ENCODE measurements at regions not wholly inside any gene's neighbourhood (a gene's known extent, or its start where the extent isn't known, plus 50 kb on each side); places are given as distances from the start of the nearest gene placed in this dataset.

GRCh38 chr10:8874268-8874667, 819.8 kb downstream of the GATA3 start:
- H3K36me3 ChIP-seq = no peaks in the 10 kb centered on the region
- WGBS, 2 donors = 89 to 92% methylated on average over 2 of the region's 2 CpGs
- H3K27me3 ChIP-seq = no peaks in the 10 kb centered on the region

GRCh38 chr10:8874972-8875371, 820.5 kb downstream of the GATA3 start:
- intact Hi-C loops (cut with DNase I) = no loop called here
- WGBS, 2 donors = 40 to 49% methylated on average over 3 of the region's 3 CpGs
- no peak overlapping the region for H3K27ac ChIP-seq
- no peaks in the 10 kb centered on the region for H3K36me3 ChIP-seq
- DNase-seq = no peak
- H3K9me3 ChIP-seq = no peaks in the 10 kb centered on the region
- no peak overlapping the region for H3K4me3 ChIP-seq
- no peaks in the 10 kb centered on the region for H3K27me3 ChIP-seq
- no peaks in the 10 kb centered on the region for H3K4me1 ChIP-seq
- TF ChIP-seq POLR2A (IDR thresholded peaks at IDR 0.05) (no peak), CTCF (IDR thresholded peaks at IDR 0.05) (no peak)

More at GRCh38 chr10:8874268-8874667, 819.8 kb downstream of the GATA3 start:
- DNase-seq = no peak
- Histone ChIP-seq H3K4me1 (no peaks in the 10 kb centered on the region), H3K9me3 (no peaks in the 10 kb centered on the region), H3K27ac (no peak overlapping the region), H3K4me3 (no peak overlapping the region)
- intact Hi-C loops (cut with DNase I) = no loop called here
- TF ChIP-seq POLR2A (IDR thresholded peaks at IDR 0.05) (no peak), CTCF (IDR thresholded peaks at IDR 0.05) (no peak)

GRCh38 chr10:8876171-8876570, 821.7 kb downstream of the GATA3 start:
- intact Hi-C loops (cut with DNase I) = no loop called here
- 22 to 39% methylated on average over 1 of the region's 1 CpG for WGBS, 2 donors

GRCh38 chr10:8889538-8889937, 835.0 kb downstream of the GATA3 start:
- H3K4me3 ChIP-seq = no peak overlapping the region
- no peak for DNase-seq
- TF ChIP-seq POLR2A (IDR thresholded peaks at IDR 0.05) (no peak), CTCF (IDR thresholded peaks at IDR 0.05) (no peak)
- intact Hi-C loops (cut with DNase I) = no loop called here
- no peaks in the 10 kb centered on the region for H3K4me1 ChIP-seq
- H3K27me3 ChIP-seq = peaks cover 0 to 10% (median 0%) of the 10 kb centered on the region in 4 donors
- no peaks in the 10 kb centered on the region for H3K9me3 ChIP-seq
- 83 to 95% methylated on average over 2 of the region's 2 CpGs for WGBS, 2 donors
- H3K27ac ChIP-seq = no peak overlapping the region
- H3K36me3 ChIP-seq = no peaks in the 10 kb centered on the region

More at GRCh38 chr10:8876171-8876570, 821.7 kb downstream of the GATA3 start:
- Histone ChIP-seq H3K4me1 (no peaks in the 10 kb centered on the region), H3K4me3 (no peak overlapping the region), H3K27ac (no peak overlapping the region), H3K27me3 (peaks cover 0 to 2% (median 0%) of the 10 kb centered on the region in 4 donors), H3K36me3 (no peaks in the 10 kb centered on the region), H3K9me3 (no peaks in the 10 kb centered on the region)
- no peak for TF ChIP-seq POLR2A (IDR thresholded peaks at IDR 0.05)
- TF ChIP-seq CTCF (IDR thresholded peaks at IDR 0.05) = no peak
- no peak for DNase-seq

- no peak overlapping the region for H3K4me3 ChIP-seq
- H3K27ac ChIP-seq = no peak overlapping the region
- no peaks in the 10 kb centered on the region for H3K36me3 ChIP-seq
- H3K27me3 ChIP-seq = peaks cover 0 to 13% (median 0%) of the 10 kb centered on the region in 4 donors
- H3K4me1 ChIP-seq = no peaks in the 10 kb centered on the region
- TF ChIP-seq CTCF (IDR thresholded peaks at IDR 0.05) = no peak
- no peak for TF ChIP-seq POLR2A (IDR thresholded peaks at IDR 0.05)
- DNase-seq = no peak
- H3K9me3 ChIP-seq = no peaks in the 10 kb centered on the region
- intact Hi-C loops (cut with DNase I) = no loop called here
- 70 to 79% methylated on average over 3 of the region's 3 CpGs for WGBS, 2 donors
These were observed 838.6 kb downstream of the GATA3 start for GRCh38 chr10:8893102-8893501.

Data from esophagus squamous epithelium (tissue), 5 donors.